Spleen (tissue), 7 donors: ENCODE measurements at regions not wholly inside any gene's neighbourhood (a gene's known extent, or its start where the extent isn't known, plus 50 kb on each side); places are given as distances from the start of the nearest gene placed in this dataset.

Source experiments
- POLR2A ChIP-seq, 3 donors: fragments of 450-650 bp; IDR thresholded peaks; one replicate each; pipeline ENCODE4 v1.5.1; 2017; ENCODE audit warnings: antibody characterized with exemption in 3 of 3, mild to moderate bottlenecking in 1 of 3
- POLR2AphosphoS5 ChIP-seq, 3 donors: sonication (generic); formaldehyde crosslinking; IDR thresholded peaks; one replicate each; pipeline ENCODE4 v1.5.1; 2017; ENCODE audit warnings: antibody characterized with exemption in 3 of 3
- TF ChIP-seq, protein P1 (sequence below), 11 experiments: fragments of 200-600 bp in 7 of 11; fragments of 450-650 bp in 4 of 11; sonication (generic) in 4 of 11; IDR thresholded peaks in 8 of 11; conservative IDR thresholded peaks in 3 of 11; 1 replicate in 7 of 11; 2 replicates in 4 of 11; pipeline versions ENCODE4 v1.4.0 to v1.8.0; 2016 to 2021; ENCODE audit warnings: antibody characterized with exemption in 11 of 11, inconsistent platforms in 4 of 11, mild to moderate bottlenecking in 1 of 11
- donor health status: DM: no; HTN: no; CAD: no; lungs with moderate emphysema.
- donor health status: DM: no; HTN: no; CAD: no.
- donor health status: DM: no; HTN: no; CAD: no.

DNA sequence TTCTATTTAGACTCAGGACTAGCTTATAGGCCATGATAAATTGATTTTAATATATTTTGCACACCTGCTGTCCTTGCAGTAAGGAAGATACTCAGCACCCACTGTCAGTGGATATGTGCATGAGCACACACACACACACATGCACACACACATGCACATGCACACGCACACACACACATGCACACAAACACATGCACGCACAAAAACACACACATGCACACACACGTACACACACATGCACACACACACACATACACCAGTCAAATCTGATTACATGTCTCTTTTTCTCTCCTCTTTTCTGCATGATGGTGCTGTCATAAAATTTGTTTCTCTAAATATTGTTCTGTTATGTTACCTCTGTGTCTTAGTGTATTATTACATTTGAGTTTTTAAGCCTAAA lies 87.3 kb upstream of the OSTN start:
- TF ChIP-seq POLR2A (IDR thresholded peaks at IDR 0.05) (no peak), POLR2AphosphoS5 (IDR thresholded peaks at IDR 0.05) (no peak)
- TF ChIP-seq, protein P1, sequence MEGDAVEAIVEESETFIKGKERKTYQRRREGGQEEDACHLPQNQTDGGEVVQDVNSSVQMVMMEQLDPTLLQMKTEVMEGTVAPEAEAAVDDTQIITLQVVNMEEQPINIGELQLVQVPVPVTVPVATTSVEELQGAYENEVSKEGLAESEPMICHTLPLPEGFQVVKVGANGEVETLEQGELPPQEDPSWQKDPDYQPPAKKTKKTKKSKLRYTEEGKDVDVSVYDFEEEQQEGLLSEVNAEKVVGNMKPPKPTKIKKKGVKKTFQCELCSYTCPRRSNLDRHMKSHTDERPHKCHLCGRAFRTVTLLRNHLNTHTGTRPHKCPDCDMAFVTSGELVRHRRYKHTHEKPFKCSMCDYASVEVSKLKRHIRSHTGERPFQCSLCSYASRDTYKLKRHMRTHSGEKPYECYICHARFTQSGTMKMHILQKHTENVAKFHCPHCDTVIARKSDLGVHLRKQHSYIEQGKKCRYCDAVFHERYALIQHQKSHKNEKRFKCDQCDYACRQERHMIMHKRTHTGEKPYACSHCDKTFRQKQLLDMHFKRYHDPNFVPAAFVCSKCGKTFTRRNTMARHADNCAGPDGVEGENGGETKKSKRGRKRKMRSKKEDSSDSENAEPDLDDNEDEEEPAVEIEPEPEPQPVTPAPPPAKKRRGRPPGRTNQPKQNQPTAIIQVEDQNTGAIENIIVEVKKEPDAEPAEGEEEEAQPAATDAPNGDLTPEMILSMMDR (IDR thresholded peaks at IDR 0.05 in 8 of 11, conservative IDR thresholded peaks at IDR 0.05 in 3 of 11) = no peak
